GM11168 (cell line): ENCODE measurements at regions not wholly inside any gene's neighbourhood (a gene's known extent, or its start where the extent isn't known, plus 50 kb on each side); places are given as distances from the start of the nearest gene placed in this dataset.

Experiments
- in situ Hi-C: fragments of 300-500 bp; cut with MboI; formaldehyde crosslinking; loops from one replicate; pipeline ENCODE4 v1.12.0; 2022; ENCODE audit warnings: low sequenced_read_pairs; ENCODE audit not compliant: unreplicated experiment

DNA sequence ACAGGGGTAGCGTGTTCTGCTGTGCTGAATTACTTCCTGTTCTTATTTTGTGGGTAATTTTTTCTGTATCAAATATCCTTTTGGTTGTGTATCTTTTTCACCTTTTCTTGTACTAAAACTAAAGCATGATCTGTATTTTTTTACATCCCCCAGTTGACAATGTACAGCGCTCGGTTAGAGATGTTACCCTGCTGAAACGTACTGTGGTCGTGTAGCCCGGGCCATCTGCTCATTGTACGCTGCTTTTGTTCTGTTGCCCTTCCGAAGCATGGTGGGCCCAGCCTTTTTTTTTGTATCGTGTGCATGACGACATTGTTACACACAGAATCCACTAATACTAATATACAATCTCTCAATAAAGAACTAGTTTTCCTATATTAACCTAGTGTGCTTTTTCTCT is 233.1 kb downstream of the HAUS1 start:
- in situ Hi-C loops: no loop called here

DNA sequence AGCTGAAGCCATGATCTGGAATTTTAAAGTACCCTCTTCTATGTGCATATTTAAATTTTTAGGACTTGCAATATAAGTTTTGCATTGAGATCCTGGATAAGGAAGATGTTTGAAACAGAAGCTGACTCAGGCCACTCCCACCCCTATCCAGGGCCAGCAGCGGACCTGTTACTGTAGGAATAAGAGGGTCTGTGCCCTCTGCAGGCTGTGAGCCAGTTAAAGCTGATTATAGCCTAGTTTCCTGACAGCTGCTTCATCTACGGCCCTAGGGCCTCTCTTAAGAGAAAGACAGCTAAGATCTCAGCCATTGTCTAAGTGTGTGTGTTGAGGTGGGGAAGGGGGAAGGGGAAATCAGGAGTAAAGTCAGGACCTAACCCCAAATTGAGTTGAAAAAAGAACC is 234.0 kb downstream of the HAUS1 start:
- in situ Hi-C loops: no loop called here

DNA sequence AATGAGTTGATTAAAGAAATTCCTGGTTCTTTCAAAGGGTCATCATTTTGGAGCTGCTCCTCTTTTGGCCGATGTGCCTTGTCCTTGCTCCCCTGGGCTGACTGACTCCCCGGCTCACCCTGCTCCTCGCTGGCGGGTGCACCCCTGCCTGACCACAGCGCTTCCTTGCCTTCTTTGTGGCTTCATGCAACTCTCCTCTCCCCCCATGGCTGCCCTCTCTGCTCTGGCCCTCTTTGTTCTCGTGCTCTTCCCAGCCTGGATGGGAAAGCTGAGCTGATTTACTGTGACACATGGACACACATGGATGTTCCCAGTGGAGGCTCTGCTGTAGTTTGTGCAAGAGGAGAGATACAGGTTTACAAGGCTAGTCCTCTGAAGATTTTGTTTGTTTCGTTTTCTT is 234.6 kb downstream of the HAUS1 start:
- in situ Hi-C loops: no loop called here

DNA sequence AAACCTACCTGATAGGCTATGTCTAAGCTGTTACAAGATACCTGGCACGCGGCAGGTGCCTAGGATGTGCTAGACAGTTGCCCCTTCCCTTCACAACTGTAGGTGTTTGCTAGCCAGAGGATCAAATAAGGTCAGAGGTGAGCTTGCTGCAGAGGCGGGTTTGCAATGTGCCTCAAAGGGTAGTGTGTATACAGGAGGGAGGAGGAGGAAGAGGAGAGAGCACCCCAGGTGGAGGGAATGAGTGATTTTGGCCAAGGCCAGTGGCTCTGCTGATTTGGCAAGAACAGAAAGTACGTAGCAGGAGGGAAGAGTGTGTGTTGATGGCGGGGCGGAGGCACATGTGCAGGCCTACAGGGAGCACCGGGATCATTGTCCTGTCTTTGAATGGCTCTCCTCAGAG is 236.5 kb downstream of the HAUS1 start:
- in situ Hi-C loops: no loop called here

DNA sequence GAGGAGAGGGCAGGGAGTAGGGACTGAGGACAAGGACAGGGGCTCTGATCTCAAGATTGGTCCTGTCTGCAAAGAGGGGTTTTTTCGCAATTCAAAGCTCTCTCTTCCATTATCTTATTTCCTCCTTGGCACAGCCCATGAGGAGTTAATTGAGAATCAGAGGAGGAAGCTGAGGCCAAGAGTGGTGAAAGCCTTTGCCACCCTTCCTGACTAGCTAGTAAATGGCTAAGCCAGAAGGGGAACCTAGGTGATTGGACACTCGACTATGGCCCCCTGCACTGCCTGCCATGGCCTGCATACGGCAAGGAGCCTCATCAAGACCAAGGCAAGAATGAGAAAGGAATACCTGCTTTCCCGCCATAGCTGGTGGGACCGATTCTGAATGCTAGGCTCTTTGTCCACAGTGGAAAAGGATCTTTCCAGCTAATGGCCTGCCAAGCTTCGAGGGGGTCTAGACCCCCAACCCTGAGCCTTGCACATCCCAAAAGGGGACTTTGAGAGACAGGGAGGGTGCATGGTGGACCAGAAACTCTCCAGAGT is 237.9 kb downstream of the HAUS1 start:
- in situ Hi-C loops: no loop called here

DNA sequence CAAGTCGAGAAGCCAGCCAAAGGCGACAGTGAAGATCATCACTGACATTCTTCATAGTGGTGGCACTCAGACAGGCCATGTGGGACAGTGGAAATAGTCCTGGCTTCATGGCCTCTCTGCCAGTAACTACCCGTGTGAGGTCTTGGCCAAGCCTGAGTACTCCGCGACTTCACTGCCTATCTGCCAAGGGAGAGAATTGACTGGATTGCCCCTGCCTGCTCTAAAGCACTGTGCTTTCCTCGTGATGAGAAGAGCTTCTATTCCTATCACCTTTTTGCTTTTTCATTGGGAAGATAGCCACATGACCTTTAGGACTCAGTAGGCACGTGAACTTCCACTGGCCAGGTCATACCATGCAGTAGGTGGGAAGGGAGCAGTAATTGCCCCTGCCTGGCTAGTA is 239.3 kb downstream of the HAUS1 start:
- in situ Hi-C loops: no loop called here

DNA sequence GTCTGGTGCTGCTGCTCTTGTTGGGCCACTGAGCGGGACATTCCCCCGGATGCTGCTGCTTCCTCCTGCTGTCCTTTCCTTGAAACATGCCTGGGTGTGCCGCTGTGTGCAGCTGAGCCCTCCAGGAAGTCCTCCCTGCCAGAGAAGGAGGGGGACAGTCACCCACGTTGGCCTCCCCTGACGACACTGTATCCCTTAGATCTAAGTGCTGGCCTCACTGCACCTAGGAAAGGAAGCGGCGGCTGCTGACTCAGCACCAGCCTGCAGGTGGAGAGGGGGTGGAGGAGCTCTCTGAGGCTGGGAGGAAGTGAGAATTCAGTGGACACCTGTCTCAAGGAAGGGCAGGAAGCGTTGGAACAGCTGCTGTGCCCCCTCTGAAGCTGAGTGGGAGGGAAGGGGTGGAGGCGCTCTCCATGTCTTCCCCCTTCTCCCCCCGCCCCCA is 239.8 kb downstream of the HAUS1 start:
- in situ Hi-C loops: no loop called here

DNA sequence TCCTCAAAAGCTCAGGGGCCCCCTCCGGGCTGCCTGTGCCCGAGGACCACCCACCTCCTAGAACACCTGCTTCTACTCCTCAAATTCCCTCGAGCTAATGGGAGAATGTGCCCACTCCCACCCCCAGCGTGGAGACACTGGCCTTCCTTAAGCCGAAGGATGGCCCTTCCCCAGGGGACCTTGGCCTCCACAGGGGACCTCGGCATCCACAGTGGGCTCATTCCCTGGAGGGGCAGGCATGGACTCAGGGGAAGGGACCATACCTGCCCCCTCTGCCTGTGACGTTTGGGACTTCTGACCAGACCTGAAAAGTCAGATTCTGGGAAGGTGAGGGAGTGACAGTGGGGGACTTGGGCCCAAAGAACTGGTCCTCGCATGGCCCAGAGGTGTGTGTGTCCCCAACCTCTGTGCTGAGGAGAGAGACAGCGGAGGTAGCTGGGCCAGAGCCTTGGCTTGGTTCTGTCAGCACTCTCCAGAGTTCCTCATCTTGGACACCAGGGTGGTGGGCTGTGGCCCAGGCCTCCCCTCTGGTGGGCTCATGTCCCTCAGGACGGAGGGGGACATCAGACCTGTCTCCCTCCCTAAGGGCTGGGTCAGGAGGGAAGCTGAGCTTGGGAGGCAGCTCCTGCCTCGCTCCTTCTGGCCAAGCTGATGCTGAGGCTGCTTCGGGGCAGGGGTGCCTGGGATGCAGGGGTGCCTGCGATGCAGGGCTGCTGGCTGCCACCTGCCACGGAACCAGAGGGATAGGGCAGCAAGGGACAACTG is 240.4 kb downstream of the HAUS1 start:
- in situ Hi-C loops: no loop called here

DNA sequence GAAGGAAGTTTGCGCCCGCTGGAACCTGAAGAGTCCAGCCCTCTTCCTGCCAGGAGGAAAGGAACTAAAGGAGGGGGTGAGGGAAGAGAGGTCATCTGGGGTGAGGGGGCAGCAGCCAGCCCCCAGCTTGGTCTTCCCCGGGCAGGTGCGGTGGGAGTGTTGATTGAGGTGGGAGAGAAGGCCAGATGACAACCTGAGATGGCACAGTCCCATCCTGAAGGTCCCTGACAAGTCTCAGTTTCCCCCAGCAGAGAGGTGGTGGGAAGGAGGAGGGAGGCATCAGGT is 240.9 kb downstream of the HAUS1 start:
- in situ Hi-C loops: no loop called here

DNA sequence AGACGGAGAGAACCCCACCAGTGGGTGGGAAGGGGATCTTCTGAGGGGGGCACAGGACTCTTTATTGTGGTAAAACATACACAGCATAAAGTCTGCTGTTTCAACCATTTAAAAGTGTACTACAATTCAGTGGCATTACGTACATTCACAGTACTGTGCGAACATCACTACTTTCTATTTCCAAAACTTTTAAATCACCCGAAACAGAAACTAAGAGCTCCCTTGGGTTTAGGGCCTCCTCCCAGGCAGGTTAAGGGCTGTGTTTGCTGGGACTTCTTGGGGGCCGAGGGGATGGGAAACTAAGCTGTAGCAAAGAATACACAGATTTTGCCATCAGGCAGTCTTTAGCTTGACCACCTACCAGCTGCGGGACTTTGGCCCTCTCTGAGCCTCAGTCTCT is 242.0 kb downstream of the HAUS1 start:
- in situ Hi-C loops: no loop called here

DNA sequence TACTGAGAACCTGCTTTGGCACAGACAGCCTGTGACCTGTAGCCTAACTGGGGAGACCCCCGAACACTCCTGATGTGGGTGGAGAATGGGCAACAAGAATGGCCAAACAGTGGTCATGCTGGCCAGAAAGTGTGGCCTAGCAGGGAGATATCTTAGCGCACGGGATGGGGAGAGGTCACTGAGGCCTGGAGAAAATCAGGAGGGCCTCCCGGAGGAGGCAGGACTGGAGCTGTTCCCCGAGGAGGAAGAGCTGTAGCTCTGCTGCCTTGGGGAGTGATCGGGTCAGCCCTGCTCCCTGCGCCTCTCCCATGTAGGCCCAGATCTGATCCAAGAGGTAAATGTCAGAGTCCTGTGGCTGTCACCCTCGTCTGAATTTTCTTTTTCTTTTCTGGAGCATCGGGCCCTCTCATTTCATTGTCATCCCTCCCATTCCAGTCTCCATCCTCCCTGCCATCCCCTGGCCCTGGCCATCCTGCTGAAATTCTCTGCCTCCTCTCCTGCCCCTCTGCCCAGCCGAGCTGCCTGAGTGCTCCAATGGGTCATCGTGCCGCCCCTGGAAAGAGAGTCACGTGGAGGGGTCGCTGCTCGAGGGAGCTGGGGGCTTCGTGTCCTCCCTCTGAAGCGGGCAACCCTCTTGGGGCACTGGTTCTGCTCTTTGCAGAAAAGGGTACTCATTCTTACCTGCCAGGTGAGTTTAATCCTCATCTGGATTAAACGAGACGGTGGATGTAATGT is 242.9 kb downstream of the HAUS1 start:
- in situ Hi-C loops: no loop called here

DNA sequence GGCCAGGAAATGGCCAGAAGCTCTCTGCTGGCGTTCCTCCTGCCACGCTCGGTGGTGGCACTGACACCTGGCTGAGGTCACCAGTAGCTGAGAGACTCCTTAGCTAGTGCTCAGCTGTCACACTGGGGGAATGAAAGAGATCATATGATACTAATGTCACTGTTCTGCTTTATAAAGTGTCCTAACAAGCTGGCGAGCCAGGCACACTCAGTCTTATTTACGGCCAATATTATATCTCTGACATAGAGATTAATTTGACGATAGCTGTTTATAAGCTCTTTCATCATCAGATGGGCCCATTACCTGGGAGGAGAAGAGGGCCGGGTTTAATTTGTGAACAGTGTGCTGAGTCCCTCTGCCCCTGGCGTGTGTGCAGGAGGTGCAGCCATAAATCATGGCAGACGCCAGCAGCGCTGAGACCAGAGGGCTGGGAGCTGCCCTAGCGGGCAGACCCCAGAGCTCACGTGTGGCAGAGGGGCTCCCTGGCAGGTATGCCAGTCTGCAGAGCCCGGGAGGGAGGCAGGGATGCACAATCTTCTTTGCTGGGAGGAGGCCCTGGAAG is 246.5 kb downstream of the HAUS1 start:
- in situ Hi-C loops: no loop called here

DNA sequence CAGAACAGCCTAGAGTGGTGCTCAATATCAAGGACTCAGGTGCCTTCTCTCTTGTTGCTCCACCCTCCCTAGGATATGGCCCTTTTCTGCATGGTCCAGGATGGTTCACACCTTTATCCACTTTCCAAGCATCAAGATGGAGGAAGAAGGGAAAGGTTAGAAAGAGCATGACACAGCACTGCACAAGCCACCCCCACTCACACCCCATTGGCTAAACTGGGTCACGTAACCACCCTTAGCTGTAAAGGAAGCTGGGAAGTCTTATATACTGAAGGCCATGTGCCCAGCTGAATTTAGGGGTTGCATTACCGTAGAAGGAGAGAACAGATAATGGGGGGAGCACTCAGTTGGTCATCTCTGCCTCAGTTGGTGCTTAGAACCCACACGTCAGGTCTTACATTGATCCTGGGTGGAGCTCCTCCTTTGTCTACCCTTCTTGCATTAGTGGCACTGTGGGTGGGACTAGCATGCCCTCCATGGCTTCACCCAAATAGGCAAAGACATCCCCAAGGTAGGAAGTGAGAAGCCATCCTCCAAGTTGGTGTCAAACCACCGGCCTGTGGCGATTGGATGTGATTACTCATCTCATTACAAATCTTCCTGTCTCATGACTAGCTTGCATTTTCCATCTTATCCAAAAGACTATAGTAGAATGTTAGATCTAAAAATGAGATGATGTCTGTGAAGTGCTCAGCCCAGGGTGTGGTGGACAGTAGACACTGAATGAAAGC is 248.5 kb downstream of the HAUS1 start:
- in situ Hi-C loops: no loop called here

DNA sequence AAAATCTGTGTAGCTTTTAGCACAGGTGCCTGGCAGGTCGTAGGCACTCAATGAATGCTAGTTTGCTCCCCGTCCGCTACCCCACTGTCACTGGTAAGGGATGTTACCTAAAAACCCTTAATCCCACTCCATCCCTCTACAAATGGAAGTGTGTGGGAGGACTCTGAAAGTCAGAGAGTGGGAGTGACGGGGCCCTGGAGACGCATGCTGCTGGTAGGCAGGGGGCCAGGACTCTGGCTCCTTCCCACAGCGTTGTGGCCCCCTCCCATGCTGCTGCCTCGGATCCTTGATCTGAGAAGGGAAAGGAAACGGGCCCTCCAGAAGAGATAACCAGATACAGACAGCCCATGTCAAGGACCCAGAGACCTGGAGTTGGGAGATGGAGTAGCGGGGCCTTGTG is 249.3 kb downstream of the HAUS1 start:
- in situ Hi-C loops: no loop called here

DNA sequence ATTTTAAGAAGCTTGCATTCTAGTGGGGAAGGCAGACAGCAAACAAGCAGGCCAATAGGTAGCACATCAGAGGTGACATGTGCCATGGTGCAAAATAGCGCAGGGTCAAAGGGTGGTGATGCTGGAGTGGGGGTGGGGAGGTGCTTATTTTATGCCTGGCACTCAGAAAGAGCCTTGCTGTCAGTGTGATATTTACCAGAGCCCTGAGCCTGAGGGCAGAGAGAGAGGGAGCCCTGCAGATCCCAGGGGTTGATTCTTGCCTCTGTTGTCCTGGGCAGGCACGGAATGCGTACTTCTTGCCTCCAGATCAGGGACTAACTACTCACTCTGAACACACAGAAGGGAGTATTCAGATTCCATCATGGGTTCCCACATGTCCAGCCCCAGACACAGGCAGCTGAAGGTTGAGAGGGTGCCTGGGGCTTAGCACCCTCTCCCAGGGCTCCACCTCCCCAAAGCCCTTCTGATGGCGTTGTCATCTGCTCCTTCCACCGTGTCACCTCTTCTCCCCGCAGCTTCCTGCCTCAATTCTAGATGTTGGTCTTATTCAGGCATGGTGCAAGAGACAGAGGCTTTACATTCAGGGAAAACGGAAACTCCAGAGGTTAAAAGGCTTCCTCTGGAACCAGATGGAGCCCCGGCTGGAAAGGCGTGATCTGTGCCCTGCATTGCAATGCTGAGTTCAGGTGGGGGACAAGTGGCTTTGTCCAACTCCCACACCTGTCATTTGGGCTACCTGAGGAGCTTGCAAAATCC is 252.3 kb downstream of the HAUS1 start:
- in situ Hi-C loops: no loop called here

DNA sequence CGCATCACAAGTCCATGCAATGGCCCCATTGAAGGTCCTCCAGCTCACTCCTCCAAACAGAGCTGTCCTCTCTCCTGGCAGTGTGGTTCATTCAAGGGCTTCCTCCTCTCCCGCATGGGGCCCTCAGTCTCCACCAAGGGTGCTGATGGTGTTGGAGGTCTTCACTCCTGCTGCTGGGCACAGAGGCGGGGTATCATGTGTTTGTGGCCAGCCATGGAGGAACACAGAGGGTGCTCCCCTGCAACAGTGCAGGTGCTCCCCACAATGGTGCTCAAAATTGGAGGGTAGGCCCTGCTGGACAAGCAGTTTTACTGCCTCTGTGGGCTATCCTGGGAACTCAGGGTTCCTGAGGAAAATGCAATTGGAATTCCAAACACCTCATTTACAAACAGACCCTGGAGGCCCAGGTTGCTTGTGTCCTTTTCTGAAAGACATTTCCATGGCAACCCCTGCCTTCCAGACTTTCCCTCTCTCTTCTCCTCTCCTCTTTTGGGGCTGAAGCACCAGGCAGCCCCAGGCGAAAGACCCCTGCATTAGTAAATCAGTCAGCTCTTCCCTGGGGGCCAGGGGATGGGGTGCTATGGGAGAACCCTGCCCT is 256.0 kb downstream of the HAUS1 start:
- in situ Hi-C loops: no loop called here

DNA sequence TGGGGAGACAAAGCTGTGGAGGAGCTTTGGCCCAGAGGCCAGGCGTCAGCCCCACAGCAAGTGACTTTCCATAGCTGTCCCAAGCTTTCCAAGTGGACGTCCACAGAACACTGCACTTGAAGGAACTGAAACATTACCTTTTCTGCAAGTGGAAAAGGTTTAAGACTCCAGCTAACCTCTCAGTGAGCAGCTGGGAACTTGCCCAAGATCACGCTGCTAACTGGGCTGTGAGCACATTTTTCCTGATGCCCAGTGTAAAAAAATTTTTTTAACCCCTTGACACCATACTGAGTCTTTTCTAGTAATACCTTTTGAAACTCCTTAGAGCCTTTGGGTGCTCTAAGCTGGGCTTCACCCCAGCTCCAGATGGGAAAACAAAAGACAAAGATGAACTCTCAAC is 256.7 kb downstream of the HAUS1 start:
- in situ Hi-C loops: no loop called here

DNA sequence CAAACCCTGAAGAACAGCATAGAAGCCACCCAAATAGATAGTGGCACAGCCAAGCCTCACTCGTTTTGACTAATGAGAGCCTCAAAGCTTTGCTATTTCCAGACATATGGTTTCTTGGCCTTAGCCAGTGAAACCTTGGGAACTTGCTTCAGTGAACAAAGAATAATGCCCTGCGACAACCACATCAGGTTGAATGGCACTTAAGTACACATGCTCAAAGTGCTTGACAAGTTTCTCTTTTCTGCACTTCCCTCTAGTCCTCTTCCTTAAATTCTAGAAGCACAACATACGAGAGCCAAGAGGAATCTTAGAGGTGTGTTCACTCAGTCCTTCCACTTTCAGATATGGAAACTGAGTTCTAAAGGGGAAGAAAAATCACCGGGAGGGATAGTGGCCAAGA is 258.3 kb downstream of the HAUS1 start:
- in situ Hi-C loops: no loop called here

DNA sequence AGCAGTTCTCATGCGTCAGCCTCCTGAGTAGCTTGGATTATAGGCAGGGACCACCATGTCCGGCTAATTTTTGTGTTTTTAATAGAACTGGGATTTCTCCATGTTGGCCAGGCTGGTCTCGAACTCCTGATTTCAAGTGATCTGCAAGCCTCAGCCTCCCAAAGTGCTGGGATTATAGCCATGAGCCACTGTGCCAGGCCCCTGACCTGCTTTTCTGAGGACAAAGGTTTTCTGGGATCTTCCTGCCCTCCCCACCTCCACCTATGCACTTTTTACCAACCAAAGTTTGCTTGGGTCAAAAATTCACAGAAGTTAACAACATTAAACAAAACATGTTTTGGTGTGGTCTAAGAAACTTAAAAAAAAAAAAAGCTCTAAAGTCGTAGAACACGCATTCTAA is 259.9 kb downstream of the HAUS1 start:
- in situ Hi-C loops: no loop called here

DNA sequence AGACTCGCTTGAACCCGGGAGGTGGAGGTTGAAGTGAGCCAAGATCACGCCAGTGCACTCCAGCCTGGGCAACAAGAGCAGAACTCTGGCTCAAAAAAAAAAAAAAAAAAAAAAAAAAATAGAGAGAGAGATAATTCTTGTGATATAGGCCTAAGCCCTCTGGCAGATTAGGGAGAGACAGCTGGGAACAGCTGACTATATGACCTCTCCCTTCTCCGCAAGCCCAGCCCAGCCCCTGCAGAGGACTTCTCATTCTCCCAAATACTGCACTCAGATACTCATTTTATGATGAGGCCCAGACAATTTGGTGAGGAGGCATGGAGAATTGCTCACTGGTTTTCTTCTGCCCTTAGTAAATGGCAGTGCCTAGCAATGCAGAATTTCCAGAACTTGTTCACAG is 262.0 kb downstream of the HAUS1 start:
- in situ Hi-C loops: no loop called here
